ENCODE measurements at regions not wholly inside any gene's neighbourhood (a gene's known extent, or its start where the extent isn't known, plus 50 kb on each side); places are given as distances from the start of the nearest gene placed in this dataset.

- H3K9ac ChIP-seq (ENCODE audit: insufficient read depth, low read depth, low read length), result no peak overlapping the region
- H3K4me3 ChIP-seq (replicated peaks in 1 of 3; ENCODE audit: insufficient read depth in 1 of 3, low read depth in 2 of 3, low read length in 3 of 3), result no peak overlapping the region
- in situ Hi-C loops (cut with HindIII; ENCODE audit: extremely low pct_ligation_motif_present, low pct_unique_long_range_greater_than_20kb), result no loop called here
- no peaks in the 10 kb centered on the region; a peak in 3 of 5 replicates for H3K27me3 ChIP-seq (ENCODE audit: control insufficient read depth in 1 of 2, insufficient read depth in 2 of 2, low read length in 2 of 2)
- intact Hi-C loops (cut with micrococcal nuclease; ENCODE audit: unreplicated experiment), result no loop called here
- no TSS peak for BruUV-seq (replicated peaks)
- POLR2A ChIA-PET, result interaction anchor here (1.0 kb wide), 1 partner anchor 209 kb away, joined by 3 read pairs; no protein-coding TSS in a partner anchor
- 72% methylated on average over 12 of the region's 16 CpGs for WGBS (ENCODE audit: low lambda C conversion rate)
- H2AFZ ChIP-seq (ENCODE audit: low read length), result no peak overlapping the region
- H3K36me3 ChIP-seq (replicated peaks in 1 of 2; ENCODE audit: control insufficient read depth in 1 of 2, insufficient read depth in 2 of 2, low read length in 2 of 2), result no peaks in the 10 kb centered on the region
- TF ChIP-seq, protein P1, sequence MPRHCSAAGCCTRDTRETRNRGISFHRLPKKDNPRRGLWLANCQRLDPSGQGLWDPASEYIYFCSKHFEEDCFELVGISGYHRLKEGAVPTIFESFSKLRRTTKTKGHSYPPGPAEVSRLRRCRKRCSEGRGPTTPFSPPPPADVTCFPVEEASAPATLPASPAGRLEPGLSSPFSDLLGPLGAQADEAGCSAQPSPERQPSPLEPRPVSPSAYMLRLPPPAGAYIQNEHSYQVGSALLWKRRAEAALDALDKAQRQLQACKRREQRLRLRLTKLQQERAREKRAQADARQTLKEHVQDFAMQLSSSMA (CRISPR knock-in tag; IDR thresholded peaks at IDR 0.05), result no peak
- TF ChIP-seq, protein P2, sequence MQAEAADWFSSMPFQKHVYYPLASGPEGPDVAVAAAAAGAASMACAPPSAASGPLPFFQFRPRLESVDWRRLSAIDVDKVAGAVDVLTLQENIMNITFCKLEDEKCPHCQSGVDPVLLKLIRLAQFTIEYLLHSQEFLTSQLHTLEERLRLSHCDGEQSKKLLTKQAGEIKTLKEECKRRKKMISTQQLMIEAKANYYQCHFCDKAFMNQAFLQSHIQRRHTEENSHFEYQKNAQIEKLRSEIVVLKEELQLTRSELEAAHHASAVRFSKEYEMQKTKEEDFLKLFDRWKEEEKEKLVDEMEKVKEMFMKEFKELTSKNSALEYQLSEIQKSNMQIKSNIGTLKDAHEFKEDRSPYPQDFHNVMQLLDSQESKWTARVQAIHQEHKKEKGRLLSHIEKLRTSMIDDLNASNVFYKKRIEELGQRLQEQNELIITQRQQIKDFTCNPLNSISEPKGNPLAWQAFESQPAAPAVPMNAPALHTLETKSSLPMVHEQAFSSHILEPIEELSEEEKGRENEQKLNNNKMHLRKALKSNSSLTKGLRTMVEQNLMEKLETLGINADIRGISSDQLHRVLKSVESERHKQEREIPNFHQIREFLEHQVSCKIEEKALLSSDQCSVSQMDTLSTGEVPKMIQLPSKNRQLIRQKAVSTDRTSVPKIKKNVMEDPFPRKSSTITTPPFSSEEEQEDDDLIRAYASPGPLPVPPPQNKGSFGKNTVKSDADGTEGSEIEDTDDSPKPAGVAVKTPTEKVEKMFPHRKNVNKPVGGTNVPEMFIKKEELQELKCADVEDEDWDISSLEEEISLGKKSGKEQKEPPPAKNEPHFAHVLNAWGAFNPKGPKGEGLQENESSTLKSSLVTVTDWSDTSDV (CRISPR knock-in tag; IDR thresholded peaks at IDR 0.05), result no peak
- TF ChIP-seq SUZ12 (IDR thresholded peaks at IDR 0.05; ENCODE audit: low read depth, low read length) (no peak), ATF1 (CRISPR knock-in tag; IDR thresholded peaks at IDR 0.05) (no peak), HOXD1 (CRISPR knock-in tag; IDR thresholded peaks at IDR 0.05) (no peak), ZNF737 (CRISPR knock-in tag; IDR thresholded peaks at IDR 0.05; ENCODE audit: borderline replicate concordance) (no peak)
- DNase-seq (ENCODE audit: low spot score) (no peak), ATAC-seq (no peak), FAIRE-seq (no peak)
- H3K4me2 ChIP-seq (ENCODE audit: low read depth, low read length), result no peak overlapping the region
- CTCF ChIA-PET (ENCODE audit: low intra/inter-chr PET ratio, low total read pairs), result no interaction called here
- H3K4me1 ChIP-seq (ENCODE audit: insufficient read depth, low read length), result peaks cover 19% of the 10 kb centered on the region
- no peaks in the 10 kb centered on the region for H3K9me3 ChIP-seq (ENCODE audit: low read length)
- no peaks in the 10 kb centered on the region for H4K20me1 ChIP-seq (ENCODE audit: insufficient read depth, low read length)
- no peak overlapping the region for H3K27ac ChIP-seq (ENCODE audit: extremely low read length, insufficient read depth, low read length)
- no peaks in the 10 kb centered on the region for H3K79me2 ChIP-seq (ENCODE audit: insufficient read depth, low read length)
Measured at GRCh38 chr11:121723246-121723741, 270.5 kb upstream of the SORL1-AS1 start.

All from HepG2 (cell line).